IMR-90 (cell line): ENCODE measurements at regions not wholly inside any gene's neighbourhood (a gene's known extent, or its start where the extent isn't known, plus 50 kb on each side); places are given as distances from the start of the nearest gene placed in this dataset.

Experiments used
- ATAC-seq: fragments of 200-7000 bp; cut with Tn5 transposase; 2 replicates; pipeline ENCODE4 v1.9.1; 2020; ENCODE audit warnings: low read depth, mild to moderate bottlenecking, moderate library complexity
- BruUV-seq: library from RNA; stranded (reverse); fragments of 400-500 nt; replicated peaks from 2 replicates; lab custom pipeline; 2021; lab: Mats Ljungman, UMichigan
- CTCF ChIA-PET: fragments of 300-600 bp; formaldehyde crosslinking; extraction: SDS; loops from one replicate; lab custom pipeline; 2021; ENCODE audit warnings: antibody characterized with exemption; lab: Yijun Ruan, JAX
- POLR2A ChIA-PET: fragments of 300-600 bp; sonication (Branson Sonifier 250); formaldehyde crosslinking; loops from one replicate; lab custom pipeline; 2022; ENCODE audit warnings: antibody characterized with exemption; ENCODE audit not compliant: unreplicated experiment; lab: Charles Lee
- DNase-seq: peaks from one replicate; pipeline ENCODE4 v3.0.0; 2013
- H2AFZ ChIP-seq: replicated peaks from 2 replicates; pipeline ENCODE3; 2013; ENCODE audit warnings: low read length, mild to moderate bottlenecking; ENCODE audit not compliant: poor library complexity
- H2AK5ac ChIP-seq: 2 replicates; pipeline ENCODE4 v1.6.1; 2013; ENCODE audit warnings: low read depth, low read length, inconsistent platforms
- H2AK9ac ChIP-seq: replicated peaks from 2 replicates; pipeline ENCODE3; 2013; ENCODE audit warnings: mild to moderate bottlenecking, low read depth, low read length, moderate library complexity; ENCODE audit not compliant: poor library complexity
- H2BK120ac ChIP-seq: 2 replicates; pipeline ENCODE4 v1.6.1; 2013; ENCODE audit warnings: low read depth, low read length, inconsistent platforms
- H2BK15ac ChIP-seq: 3 replicates; pipeline ENCODE4 v1.6.1; 2013; ENCODE audit warnings: low read depth, low read length, inconsistent platforms
- H2BK20ac ChIP-seq: 2 replicates; pipeline ENCODE4 v1.6.1; 2013; ENCODE audit warnings: low read depth, mild to moderate bottlenecking, inconsistent platforms, low read length, moderate library complexity
- H2BK5ac ChIP-seq: 2 replicates; pipeline ENCODE4 v1.6.1; 2013; ENCODE audit warnings: mild to moderate bottlenecking, low read depth, low read length, inconsistent platforms; ENCODE audit not compliant: poor library complexity, severe bottlenecking
- H3K14ac ChIP-seq: replicated peaks from 2 replicates; pipeline ENCODE4 v1.6.1; 2013; ENCODE audit warnings: low read depth, low read length, inconsistent platforms
- H3K18ac ChIP-seq: 2 replicates; pipeline ENCODE4 v1.6.1; 2013; ENCODE audit warnings: low read depth, low read length, control low read depth
- H3K23ac ChIP-seq: 2 replicates; pipeline ENCODE4 v1.6.1; 2013; ENCODE audit warnings: low read depth, low read length, inconsistent platforms
- H3K27ac ChIP-seq: 2 replicates; pipeline ENCODE4 v1.5.1; 2013; ENCODE audit warnings: mild to moderate bottlenecking, control low read depth, low read length; ENCODE audit not compliant: insufficient read depth
- H3K27me3 ChIP-seq: 2 replicates; pipeline ENCODE4 v1.6.1; 2013; ENCODE audit warnings: low read length; ENCODE audit not compliant: control insufficient read depth, insufficient read depth
- H3K36me3 ChIP-seq: 2 replicates; pipeline ENCODE4 v1.6.1; 2013; ENCODE audit warnings: low read length, mixed read lengths; ENCODE audit not compliant: control insufficient read depth, insufficient read depth
- H3K4ac ChIP-seq: 2 replicates; pipeline ENCODE4 v1.6.1; 2013; ENCODE audit warnings: low read depth, low read length, inconsistent platforms
- H3K4me1 ChIP-seq: 2 replicates; pipeline ENCODE4 v1.6.1; 2013; ENCODE audit warnings: low read length, mixed read lengths; ENCODE audit not compliant: control insufficient read depth, insufficient read depth
- H3K4me2 ChIP-seq: 2 replicates; pipeline ENCODE4 v1.6.1; 2013; ENCODE audit warnings: low read depth, mild to moderate bottlenecking, control low read depth, low read length, moderate library complexity
- H3K4me3 ChIP-seq: 2 replicates; pipeline ENCODE4 v1.5.1; 2013; ENCODE audit warnings: low read depth, mild to moderate bottlenecking, control low read depth, low read length, moderate library complexity; ENCODE audit not compliant: insufficient read depth
- H3K56ac ChIP-seq: 2 replicates; pipeline ENCODE4 v1.6.1; 2013; ENCODE audit warnings: low read length, inconsistent platforms; ENCODE audit not compliant: insufficient read depth; ENCODE audit errors: extremely low read depth
- H3K79me1 ChIP-seq, 2 experiments: 2 replicates each; pipeline ENCODE4 v1.6.1; 2013; ENCODE audit warnings: low read length in 2 of 2, inconsistent platforms in 1 of 2, low read depth in 1 of 2
- H3K9ac ChIP-seq: 2 replicates; pipeline ENCODE4 v1.6.1; 2013; ENCODE audit warnings: low read depth, low read length, control low read depth
- H3K9me1 ChIP-seq: 2 replicates; pipeline ENCODE4 v1.6.1; 2013; ENCODE audit warnings: low read length, inconsistent platforms; ENCODE audit not compliant: insufficient read depth
- H3K9me3 ChIP-seq: 2 replicates; pipeline ENCODE4 v1.6.1; 2013; ENCODE audit warnings: low read length; ENCODE audit not compliant: control insufficient read depth, insufficient read depth
- H4K20me1 ChIP-seq: 2 replicates; pipeline ENCODE4 v1.6.1; 2013; ENCODE audit warnings: low read length, inconsistent platforms; ENCODE audit not compliant: insufficient read depth
- H4K5ac ChIP-seq: 2 replicates; pipeline ENCODE4 v1.6.1; 2013; ENCODE audit warnings: mild to moderate bottlenecking, low read depth, low read length, control low read depth
- H4K8ac ChIP-seq, 2 experiments: 2 replicates each; pipeline ENCODE4 v1.6.1; 2013; ENCODE audit warnings: low read depth in 2 of 2, low read length in 2 of 2, control low read depth in 1 of 2, inconsistent platforms in 1 of 2
- H4K91ac ChIP-seq: 2 replicates; pipeline ENCODE4 v1.6.1; 2013; ENCODE audit warnings: low read depth, low read length, inconsistent platforms; ENCODE audit not compliant: insufficient read depth
- BHLHE40 ChIP-seq: fragments of 150-350 bp; IDR thresholded peaks from 2 replicates; pipeline ENCODE4 v1.6.1; 2016; ENCODE audit warnings: mild to moderate bottlenecking, low read depth, low read length
- CEBPB ChIP-seq: IDR thresholded peaks from 2 replicates; pipeline ENCODE4 v1.6.1; 2012; ENCODE audit warnings: low read depth, low read length, improper control_type of control experiment
- CHD1 ChIP-seq: IDR thresholded peaks from 2 replicates; pipeline ENCODE4 v1.6.1; 2012; ENCODE audit warnings: low read depth, low read length, improper control_type of control experiment
- CTCF ChIP-seq: conservative IDR thresholded peaks from 2 replicates; pipeline ENCODE4 v1.5.1; 2012; ENCODE audit warnings: mild to moderate bottlenecking, low read depth, low read length, improper control_type of control experiment
- ELK1 ChIP-seq: fragments of 150-350 bp; IDR thresholded peaks from 2 replicates; pipeline ENCODE4 v1.6.1; 2016; ENCODE audit warnings: low read depth, mild to moderate bottlenecking, low read length, moderate library complexity, borderline replicate concordance
- FOS ChIP-seq: fragments of 150-350 bp; IDR thresholded peaks from 2 replicates; pipeline ENCODE4 v1.6.1; 2016; ENCODE audit warnings: low read depth, low read length
- MAFK ChIP-seq: IDR thresholded peaks from 2 replicates; pipeline ENCODE4 v1.6.1; 2012; ENCODE audit warnings: low read depth, low read length, improper control_type of control experiment
- MAZ ChIP-seq: IDR thresholded peaks from 2 replicates; pipeline ENCODE4 v1.6.1; 2012; ENCODE audit warnings: low read depth, mild to moderate bottlenecking, low read length, improper control_type of control experiment, moderate library complexity, borderline replicate concordance
- MXI1 ChIP-seq: IDR thresholded peaks from 2 replicates; pipeline ENCODE4 v1.6.1; 2012; ENCODE audit warnings: low read depth, mild to moderate bottlenecking, low read length, moderate library complexity, borderline replicate concordance
- NFE2L2 ChIP-seq: fragments of 150-350 bp; IDR thresholded peaks from 2 replicates; pipeline ENCODE4 v1.6.1; 2016; ENCODE audit warnings: low read depth, mild to moderate bottlenecking, low read length
- POLR2A ChIP-seq: IDR thresholded peaks from 2 replicates; pipeline ENCODE4 v1.6.1; 2012; ENCODE audit warnings: mild to moderate bottlenecking, low read depth, low read length
- RAD21 ChIP-seq: IDR thresholded peaks from 2 replicates; pipeline ENCODE4 v1.6.1; 2012; ENCODE audit warnings: low read length, improper control_type of control experiment
- RCOR1 ChIP-seq: IDR thresholded peaks from 2 replicates; pipeline ENCODE4 v1.6.1; 2012; ENCODE audit warnings: mild to moderate bottlenecking, low read length, improper control_type of control experiment; ENCODE audit not compliant: insufficient replicate concordance
- RFX5 ChIP-seq: IDR thresholded peaks from 2 replicates; pipeline ENCODE4 v1.8.0; 2012; ENCODE audit warnings: low read depth, mild to moderate bottlenecking, low read length, moderate library complexity
- SMC3 ChIP-seq: fragments of 150-350 bp; IDR thresholded peaks from 2 replicates; pipeline ENCODE4 v1.6.1; 2016; ENCODE audit warnings: low read depth, mild to moderate bottlenecking, antibody characterized with exemption, low read length, moderate library complexity
- USF2 ChIP-seq: fragments of 150-350 bp; IDR thresholded peaks from 2 replicates; pipeline ENCODE4 v1.6.1; 2017; ENCODE audit warnings: mild to moderate bottlenecking, antibody characterized with exemption, low read length, low read depth
- WGBS, 2 experiments: methylation state at CpG; one replicate each; pipeline versions ENCODE4 v1.1.5 to v1.1.7; 2013; ENCODE audit warnings: missing lambda C conversion rate in 2 of 2; ENCODE audit not compliant: insufficient read length in 1 of 2; ENCODE audit errors: extremely low coverage in 2 of 2; 5-methylcytosine and 5-hydroxymethylcytosine counted together
- dilution Hi-C: fragments of 300-500 bp; cut with HindIII; formaldehyde crosslinking; loops from one replicate; pipeline ENCODE4 v1.14.3; 2018; ENCODE audit warnings: low sequenced_read_pairs; ENCODE audit not compliant: unreplicated experiment
- in situ Hi-C: fragments of 300-500 bp; cut with MboI; formaldehyde crosslinking; loops from 3 replicates; pipeline ENCODE4 v1.14.3; 2019; ENCODE audit warnings: low sequenced_read_pairs, inconsistent platforms, mixed read lengths
- intact Hi-C: fragments of 100-400 bp; cut with micrococcal nuclease; formaldehyde crosslinking; loops from 2 replicates; pipeline ENCODE4 v1.10.0; 2022

- no TSS peak for BruUV-seq
- Histone ChIP-seq H3K27ac (no peak overlapping the region), H3K79me1 (no peaks in the 10 kb centered on the region), H3K9ac (no peak overlapping the region), H2BK20ac (no peak overlapping the region), H2AK5ac (no peak overlapping the region), H2AK9ac (no peak overlapping the region), H2BK120ac (no peak overlapping the region), H4K5ac (no peak overlapping the region), H3K23ac (no peak overlapping the region), H4K91ac (no peak overlapping the region), H3K14ac (no peak overlapping the region), H2BK5ac (no peak overlapping the region), H3K36me3 (no peaks in the 10 kb centered on the region), H4K8ac (no peak overlapping the region), H4K20me1 (no peaks in the 10 kb centered on the region), H3K27me3 (no peaks in the 10 kb centered on the region), H3K18ac (no peak overlapping the region), H2BK15ac (no peak overlapping the region), H3K4me1 (no peaks in the 10 kb centered on the region), H3K56ac (no peak overlapping the region), H3K4me3 (no peak overlapping the region), H2AFZ (no peak overlapping the region), H3K9me1 (no peaks in the 10 kb centered on the region), H3K4me2 (no peak overlapping the region), H3K9me3 (peaks cover 2% of the 10 kb centered on the region; the same call in 1 of the 2 replicates), H3K4ac (no peak overlapping the region)
- CTCF ChIA-PET: interaction anchor here (0.6 kb wide), 1 partner anchor 16 kb away, joined by 3 read pairs; no protein-coding TSS in a partner anchor
- TF ChIP-seq FOS (no peak), RAD21 (no peak), SMC3 (no peak), BHLHE40 (no peak), NFE2L2 (no peak), USF2 (no peak), RFX5 (no peak), POLR2A (no peak), ELK1 (no peak), CEBPB (no peak), CTCF (no peak), MAFK (no peak), MAZ (no peak), MXI1 (no peak), CHD1 (no peak), RCOR1 (no peak)
- dilution Hi-C loops: no loop called here
- DNase-seq (no peak), ATAC-seq (no peak)
- WGBS, 2 experiments: no CpG with 5 or more reads among the region's 1 CpG
- intact Hi-C loops: no loop called here
- POLR2A ChIA-PET: no interaction called here
- in situ Hi-C loops: no loop called here
These were observed 598.5 kb downstream of the CENPC start for GRCh38 chr4:66946761-66947160.
